Kasumi-1 (cell line): ENCODE measurements at regions not wholly inside any gene's neighbourhood (a gene's known extent, or its start where the extent isn't known, plus 50 kb on each side); places are given as distances from the start of the nearest gene placed in this dataset.

Source experiments
- DNase-seq, 2 experiments: peaks; one replicate each; lab custom pipeline; 2025; lab: John Stamatoyannopoulos, UW

GRCh38 chr5:53219174-53219573, 109.6 kb upstream of the MOCS2 start:
- no peak for DNase-seq

- no peak for DNase-seq
Observed at GRCh38 chr5:53219610-53220009, 110.1 kb upstream of the MOCS2 start.

- DNase-seq, result no peak
Observed at GRCh38 chr5:53233645-53234405, 124.3 kb upstream of the MOCS2 start.

GRCh38 chr5:53236683-53237082, 127.1 kb upstream of the MOCS2 start:
- no peak for DNase-seq

- no peak for DNase-seq
Observed at GRCh38 chr5:53237876-53238275, 128.3 kb upstream of the MOCS2 start.

- no peak for DNase-seq
Observed at GRCh38 chr5:53239301-53239990, 129.9 kb upstream of the MOCS2 start.

- DNase-seq, result no peak
Observed at GRCh38 chr5:53240661-53241060, 131.1 kb upstream of the MOCS2 start.

GRCh38 chr5:53241572-53241971, 132.0 kb upstream of the MOCS2 start:
- DNase-seq, result no peak

GRCh38 chr5:53243403-53243802, 133.8 kb upstream of the MOCS2 start:
- DNase-seq, result no peak

- no peak for DNase-seq
Observed at GRCh38 chr5:53246042-53246836, 136.7 kb upstream of the MOCS2 start.

GRCh38 chr5:53249529-53250200, 140.1 kb upstream of the MOCS2 start:
- no peak for DNase-seq

- DNase-seq, result no peak
Observed at GRCh38 chr5:53250201-53250550, 140.6 kb upstream of the MOCS2 start.

- no peak for DNase-seq
Observed at GRCh38 chr5:53253421-53253871, 143.9 kb upstream of the MOCS2 start.

GRCh38 chr5:53256746-53257145, 147.2 kb upstream of the MOCS2 start:
- DNase-seq, result no peak

- no peak for DNase-seq
Observed at GRCh38 chr5:53257806-53258373, 148.3 kb upstream of the MOCS2 start.

- no peak for DNase-seq
Observed at GRCh38 chr5:53259176-53259575, 149.6 kb upstream of the MOCS2 start.

- no peak for DNase-seq
Observed at GRCh38 chr5:53260446-53260845, 150.9 kb upstream of the MOCS2 start.

GRCh38 chr5:53261245-53261644, 151.7 kb upstream of the MOCS2 start:
- no peak for DNase-seq

GRCh38 chr5:53262348-53262970, 152.9 kb upstream of the MOCS2 start:
- peak; percentile 4 to 34 for DNase-seq

- DNase-seq, result no peak
Observed at GRCh38 chr5:53263151-53263550, 153.6 kb upstream of the MOCS2 start.

GRCh38 chr5:53265043-53265442, 155.5 kb upstream of the MOCS2 start:
- no peak for DNase-seq
